HG02938 (cell line): ENCODE measurements at regions not wholly inside any gene's neighbourhood (a gene's known extent, or its start where the extent isn't known, plus 50 kb on each side); places are given as distances from the start of the nearest gene placed in this dataset.
"Not testable (repeated sequence)": the region's sequence is repeated elsewhere in the genome, so short reads cannot be mapped to it uniquely, and the experiment has no call there.

ENCODE experiments used
- ATAC-seq: cut with Tn5 transposase; IDR thresholded peaks from one replicate; pipeline ENCODE4 v1.9.1; 2021; ENCODE audit warnings: mild to moderate bottlenecking, moderate library complexity; ENCODE audit not compliant: unreplicated experiment

GRCh38 chr4:167802463-167803212, 289.7 kb upstream of the ANXA10 start:
- ATAC-seq = no peak

DNA sequence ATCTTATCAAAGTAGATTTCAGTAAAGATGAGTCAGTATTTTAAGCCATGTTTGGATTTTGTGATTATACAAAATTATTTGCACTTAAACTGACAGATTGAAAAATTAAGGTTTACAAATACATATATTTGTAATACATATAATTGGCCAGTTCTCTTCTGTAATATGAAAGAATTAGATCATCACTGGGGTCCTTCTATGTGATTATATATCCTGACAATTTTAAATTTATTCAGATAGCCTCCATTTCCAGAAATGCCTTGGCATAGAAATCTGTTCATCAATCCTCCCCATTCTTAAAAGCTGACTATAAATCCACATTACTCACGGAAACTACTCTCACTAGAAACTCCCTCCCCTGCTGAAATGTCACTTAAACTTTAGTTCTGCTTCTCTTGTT, 280.4 kb upstream of the ANXA10 start:
- ATAC-seq = no peak

- no peak for ATAC-seq
These were observed 266.1 kb upstream of the ANXA10 start for GRCh38 chr4:167826281-167826680.

- no peak for ATAC-seq
These were observed 260.5 kb upstream of the ANXA10 start for GRCh38 chr4:167831855-167832254.

GRCh38 chr4:167838686-167839085, 253.7 kb upstream of the ANXA10 start:
- no peak for ATAC-seq

GRCh38 chr4:167842487-167842886, 249.8 kb upstream of the ANXA10 start:
- ATAC-seq = no peak

GRCh38 chr4:167854881-167855280, 237.5 kb upstream of the ANXA10 start:
- no peak for ATAC-seq

DNA sequence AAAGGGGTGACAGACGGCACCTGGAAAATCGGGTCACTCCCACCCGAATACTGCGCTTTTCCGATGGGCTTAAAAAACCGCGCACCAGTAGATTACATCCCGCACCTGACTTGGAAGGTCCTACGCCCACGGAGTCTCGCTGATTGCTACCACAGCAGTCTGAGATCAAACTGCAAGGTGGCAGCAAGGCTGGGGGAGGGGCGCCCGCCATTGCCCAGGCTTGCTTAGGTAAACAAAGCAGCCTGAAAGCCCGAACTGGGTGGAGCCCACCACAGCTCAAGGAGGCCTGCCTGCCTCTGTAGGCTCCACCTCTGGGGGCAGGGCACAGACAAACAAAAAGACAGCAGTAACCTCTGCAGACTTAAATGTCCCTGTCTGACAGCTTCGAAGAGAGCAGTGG, 234.2 kb upstream of the ANXA10 start:
- not testable (repeated sequence) for ATAC-seq

- no peak for ATAC-seq
These were observed 225.1 kb upstream of the ANXA10 start for GRCh38 chr4:167867191-167867590.

DNA sequence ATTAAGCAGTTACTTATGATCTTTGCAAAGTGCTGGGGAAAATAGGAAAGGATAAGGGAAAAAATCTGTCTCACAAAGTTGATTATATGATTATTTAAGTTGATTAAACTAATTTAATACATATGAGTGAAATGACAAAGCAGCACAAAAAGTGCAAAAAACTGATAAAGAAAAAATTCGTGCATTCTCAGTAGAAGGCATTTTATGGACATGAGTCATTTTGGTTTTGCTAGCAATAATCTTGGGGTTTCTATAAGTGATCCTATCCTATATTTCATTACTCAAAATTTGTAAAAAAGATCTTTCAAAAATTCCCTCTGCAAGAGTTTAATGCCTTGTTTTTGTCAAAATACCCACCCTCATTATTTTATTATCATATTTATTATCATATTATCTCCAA, 224.2 kb upstream of the ANXA10 start:
- ATAC-seq = no peak

GRCh38 chr4:167873496-167873895, 218.8 kb upstream of the ANXA10 start:
- no peak for ATAC-seq

DNA sequence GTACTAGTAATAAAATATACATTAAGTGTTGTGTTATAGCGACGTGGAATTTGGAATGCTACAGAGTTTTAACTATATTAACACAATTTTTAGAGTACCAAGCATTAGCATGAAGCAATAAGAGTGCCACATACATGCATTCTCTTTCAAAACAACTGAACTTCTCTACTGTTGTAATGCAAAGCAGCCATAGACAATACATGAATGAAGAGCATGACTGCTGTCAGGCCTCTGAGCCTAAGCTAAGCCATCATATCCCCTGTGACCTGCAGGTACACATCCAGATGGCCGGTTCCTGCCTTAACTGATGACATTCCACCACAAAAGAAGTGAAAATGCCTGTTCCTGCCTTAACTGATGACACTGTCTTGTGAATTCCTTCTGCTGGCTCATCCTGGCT, 216.2 kb upstream of the ANXA10 start:
- ATAC-seq = not testable (repeated sequence)

- not testable (repeated sequence) for ATAC-seq
These were observed 214.5 kb upstream of the ANXA10 start for GRCh38 chr4:167877826-167878225.

DNA sequence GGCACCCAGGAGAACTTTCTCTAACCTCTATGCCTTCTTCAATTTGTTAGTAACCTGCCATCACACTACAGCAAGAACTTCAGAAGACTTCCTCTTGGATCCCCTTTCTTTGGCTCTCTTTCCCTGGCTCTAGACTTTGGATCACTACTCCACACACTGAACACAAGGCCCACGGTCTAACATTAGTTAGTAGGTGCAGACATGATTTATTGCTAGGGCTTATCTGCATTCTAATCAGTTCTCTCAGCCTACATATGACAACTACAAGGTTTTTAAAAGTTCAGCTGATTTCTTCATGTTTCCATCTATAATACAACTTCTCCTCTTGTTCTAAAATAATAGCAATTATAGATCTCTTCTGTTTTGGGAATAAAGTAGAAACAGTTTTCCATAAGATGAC, 209.1 kb upstream of the ANXA10 start:
- ATAC-seq = no peak

GRCh38 chr4:167885071-167885470, 207.3 kb upstream of the ANXA10 start:
- ATAC-seq = no peak

DNA sequence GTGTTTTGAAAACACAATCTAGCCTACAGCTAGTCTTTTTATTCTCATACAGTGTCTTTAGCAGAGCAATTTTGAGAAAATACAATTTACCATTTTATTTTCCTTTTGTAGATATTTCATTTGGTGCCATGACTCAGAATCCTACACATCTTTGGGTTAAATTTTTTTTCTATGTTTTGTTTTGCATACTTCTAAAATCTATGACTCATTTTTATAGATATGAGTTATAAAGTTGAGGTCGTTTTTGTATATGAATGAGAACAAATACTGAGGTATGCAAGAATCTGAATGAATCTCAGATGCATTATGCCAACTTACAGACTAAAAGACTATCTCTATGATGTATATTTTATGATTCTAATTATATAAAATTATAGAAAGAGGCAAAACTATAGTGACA, 206.5 kb upstream of the ANXA10 start:
- ATAC-seq = no peak

DNA sequence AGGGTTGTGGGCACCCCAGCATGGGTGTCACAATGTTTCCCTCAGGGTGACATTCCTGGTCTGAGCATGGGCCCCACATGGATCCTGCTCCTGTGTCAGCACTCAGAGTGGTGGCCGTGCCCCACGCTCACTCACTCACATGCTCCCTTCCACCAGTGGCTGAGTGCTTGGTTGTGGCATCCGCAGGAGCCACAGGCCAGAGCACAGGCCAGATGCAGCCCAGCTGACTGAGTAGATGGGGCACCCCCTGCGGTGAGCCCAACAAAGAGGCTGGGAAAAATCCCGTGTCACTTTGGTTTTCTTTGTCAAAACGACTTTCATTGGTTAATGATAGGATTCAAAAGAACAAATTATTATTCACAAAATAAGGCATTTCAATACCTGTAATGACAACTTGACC, 204.6 kb upstream of the ANXA10 start:
- no peak for ATAC-seq

DNA sequence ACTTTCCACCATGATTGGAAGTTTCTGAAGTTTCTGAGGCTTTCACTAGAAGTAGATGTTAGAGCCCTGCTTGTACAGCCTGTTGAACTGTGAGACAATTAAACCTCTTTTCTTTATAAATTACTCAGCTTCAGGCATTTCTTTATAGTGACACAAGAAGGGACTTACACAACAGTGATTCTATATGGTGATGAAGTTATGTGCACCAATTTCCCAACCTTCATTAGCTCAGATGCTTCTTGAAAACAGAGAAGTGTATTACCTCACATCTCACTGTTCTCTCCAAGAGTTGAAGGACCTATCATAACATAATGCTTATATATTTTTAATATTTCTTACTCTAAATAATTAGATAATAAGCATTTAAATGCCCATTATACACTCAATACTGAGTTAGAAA, 202.1 kb upstream of the ANXA10 start:
- ATAC-seq = no peak

- ATAC-seq = no peak
These were observed 198.8 kb upstream of the ANXA10 start for GRCh38 chr4:167893531-167893930.

- not testable (repeated sequence) for ATAC-seq
These were observed 196.1 kb upstream of the ANXA10 start for GRCh38 chr4:167896260-167896659.

GRCh38 chr4:167897116-167897515, 195.2 kb upstream of the ANXA10 start:
- no peak for ATAC-seq

DNA sequence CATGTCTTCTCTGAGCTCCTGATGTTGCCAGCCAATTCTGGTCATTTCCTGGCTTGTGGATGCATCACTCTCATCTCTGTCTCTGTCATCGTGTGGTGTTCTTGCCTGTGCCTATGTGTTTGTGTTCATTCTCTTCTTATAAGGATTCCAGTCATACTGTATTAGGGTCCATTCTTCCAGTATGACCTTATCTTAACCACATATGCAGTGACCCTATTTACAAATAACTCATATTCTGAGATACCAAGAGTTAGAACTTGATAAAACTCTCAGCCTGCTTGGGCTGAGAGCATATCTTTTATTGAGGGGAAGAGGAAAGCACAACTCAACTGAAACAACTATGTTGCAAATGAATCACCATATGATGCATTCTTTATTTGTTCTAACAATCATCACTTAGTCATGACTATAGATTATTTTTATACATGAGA, 189.0 kb upstream of the ANXA10 start:
- ATAC-seq = no peak

- no peak for ATAC-seq
These were observed 185.5 kb upstream of the ANXA10 start for GRCh38 chr4:167906851-167907250.
